Prostate gland (tissue), 2 donors: ENCODE measurements at regions not wholly inside any gene's neighbourhood (a gene's known extent, or its start where the extent isn't known, plus 50 kb on each side); places are given as distances from the start of the nearest gene placed in this dataset.

Source experiments
- DNase-seq: peaks from one replicate; pipeline ENCODE4 v3.0.0-alpha.2; 2019; ENCODE audit warnings: low spot score
- H3K27ac ChIP-seq, 2 donors: fragments of 200-600 bp; sonication (generic); 2 replicates each; pipeline ENCODE4 v1.5.1; 2017 to 2019
- H3K27me3 ChIP-seq: fragments of 200-600 bp; sonication (generic); replicated peaks from 2 replicates; pipeline ENCODE4 v1.5.1; 2019; ENCODE audit not compliant: insufficient read depth
- H3K36me3 ChIP-seq, 2 donors: fragments of 200-600 bp; sonication (generic); 1 replicate in 1 of 2; 2 replicates in 1 of 2; pipeline versions ENCODE4 v1.5.1 to v1.8.1; 2017 to 2019
- H3K4me1 ChIP-seq: fragments of 200-600 bp; sonication (generic); replicated peaks from 2 replicates; pipeline ENCODE4 v1.5.1; 2019
- H3K4me3 ChIP-seq, 2 donors: fragments of 200-600 bp; sonication (generic); 2 replicates each; pipeline ENCODE4 v1.5.1; 2017 to 2019
- H3K9me3 ChIP-seq: fragments of 200-600 bp; sonication (generic); 2 replicates; pipeline ENCODE4 v1.5.1; 2017
- POLR2A ChIP-seq: fragments of 450-650 bp; IDR thresholded peaks from one replicate; pipeline ENCODE4 v1.6.1; 2016; ENCODE audit warnings: antibody characterized with exemption, mild to moderate bottlenecking
- POLR2AphosphoS5 ChIP-seq: sonication (generic); formaldehyde crosslinking; IDR thresholded peaks from one replicate; pipeline ENCODE4 v1.6.1; 2017; ENCODE audit warnings: antibody characterized with exemption
- WGBS: methylation state at CpG from one replicate; pipeline ENCODE4 v1.1.5; 2018; 5-methylcytosine and 5-hydroxymethylcytosine counted together
- intact Hi-C: fragments of 100-400 bp; cut with DNase I; formaldehyde crosslinking; loops from one replicate; pipeline ENCODE4 v1.14.2; 2022
- small RNA-seq, 2 donors: library from RNA; depleted of rRNA; stranded (forward); fragments of <200 nt; gene quantifications; one replicate each; pipeline ENCODE3, GENCODE V24; 2016
- TF ChIP-seq, protein P1 (sequence below), 4 experiments: fragments of 200-600 bp in 2 of 4; fragments of 450-650 bp in 2 of 4; sonication (generic) in 2 of 4; IDR thresholded peaks; 1 replicate in 3 of 4; 2 replicates in 1 of 4; pipeline ENCODE4 v1.5.1; 2016 to 2019; ENCODE audit warnings: antibody characterized with exemption in 4 of 4, mild to moderate bottlenecking in 2 of 4, moderate library complexity in 2 of 4

DNA sequence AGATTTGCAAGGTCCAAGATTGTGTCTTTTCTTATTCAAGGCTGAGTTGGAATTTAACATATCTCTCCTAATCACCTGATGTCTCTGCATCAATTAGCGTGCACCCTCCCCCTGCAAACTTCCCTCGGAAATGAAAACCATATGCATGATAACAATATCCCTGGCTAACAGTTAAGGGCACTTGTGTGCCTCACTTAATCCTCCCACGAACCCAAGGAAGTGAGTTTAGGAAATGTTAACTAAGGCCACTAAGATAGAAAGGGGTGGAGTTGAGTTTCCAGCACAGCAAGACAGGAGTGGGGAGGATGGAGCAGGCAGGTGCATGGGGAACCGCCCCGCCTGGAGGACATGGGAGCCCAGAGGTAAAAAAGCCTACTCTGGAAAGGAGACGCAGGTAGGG lies 52.4 kb upstream of the PTMA start:
- no peak for TF ChIP-seq POLR2AphosphoS5
- no peak for TF ChIP-seq POLR2A
- TF ChIP-seq, protein P1, sequence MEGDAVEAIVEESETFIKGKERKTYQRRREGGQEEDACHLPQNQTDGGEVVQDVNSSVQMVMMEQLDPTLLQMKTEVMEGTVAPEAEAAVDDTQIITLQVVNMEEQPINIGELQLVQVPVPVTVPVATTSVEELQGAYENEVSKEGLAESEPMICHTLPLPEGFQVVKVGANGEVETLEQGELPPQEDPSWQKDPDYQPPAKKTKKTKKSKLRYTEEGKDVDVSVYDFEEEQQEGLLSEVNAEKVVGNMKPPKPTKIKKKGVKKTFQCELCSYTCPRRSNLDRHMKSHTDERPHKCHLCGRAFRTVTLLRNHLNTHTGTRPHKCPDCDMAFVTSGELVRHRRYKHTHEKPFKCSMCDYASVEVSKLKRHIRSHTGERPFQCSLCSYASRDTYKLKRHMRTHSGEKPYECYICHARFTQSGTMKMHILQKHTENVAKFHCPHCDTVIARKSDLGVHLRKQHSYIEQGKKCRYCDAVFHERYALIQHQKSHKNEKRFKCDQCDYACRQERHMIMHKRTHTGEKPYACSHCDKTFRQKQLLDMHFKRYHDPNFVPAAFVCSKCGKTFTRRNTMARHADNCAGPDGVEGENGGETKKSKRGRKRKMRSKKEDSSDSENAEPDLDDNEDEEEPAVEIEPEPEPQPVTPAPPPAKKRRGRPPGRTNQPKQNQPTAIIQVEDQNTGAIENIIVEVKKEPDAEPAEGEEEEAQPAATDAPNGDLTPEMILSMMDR (IDR thresholded peaks at IDR 0.05), result no peak
- intact Hi-C loops, result no loop called here
- no peak for DNase-seq
- 72% methylated on average over 6 of the region's 6 CpGs for WGBS
- no peaks in the 10 kb centered on the region for H3K36me3 ChIP-seq
- no peaks in the 10 kb centered on the region for H3K9me3 ChIP-seq
- no peaks in the 10 kb centered on the region for H3K4me1 ChIP-seq
- no peaks in the 10 kb centered on the region for H3K27me3 ChIP-seq
- no peak overlapping the region for H3K4me3 ChIP-seq
- no peak overlapping the region for H3K27ac ChIP-seq

Small RNAs in the stretch of these regions (small RNA-seq; reads per million reads assigned to genes)
- 0 reads per million in 2 donors for gene RN7SL499P
